ENCODE measurements at regions not wholly inside any gene's neighbourhood (a gene's known extent, or its start where the extent isn't known, plus 50 kb on each side); places are given as distances from the start of the nearest gene placed in this dataset.
"Not testable (repeated sequence)": the region's sequence is repeated elsewhere in the genome, so short reads cannot be mapped to it uniquely, and the experiment has no call there.

- no peak for DNase-seq (ENCODE audit: low read depth)
- no peak for TF ChIP-seq CTCF (conservative IDR thresholded peaks at IDR 0.05; ENCODE audit: low read depth, low read length)
- H3K4me3 ChIP-seq (ENCODE audit: low read depth, low read length) = no peak overlapping the region
These were observed 174.6 kb downstream of the SPRY2 start for GRCh38 chr13:80166352-80166751.

DNA sequence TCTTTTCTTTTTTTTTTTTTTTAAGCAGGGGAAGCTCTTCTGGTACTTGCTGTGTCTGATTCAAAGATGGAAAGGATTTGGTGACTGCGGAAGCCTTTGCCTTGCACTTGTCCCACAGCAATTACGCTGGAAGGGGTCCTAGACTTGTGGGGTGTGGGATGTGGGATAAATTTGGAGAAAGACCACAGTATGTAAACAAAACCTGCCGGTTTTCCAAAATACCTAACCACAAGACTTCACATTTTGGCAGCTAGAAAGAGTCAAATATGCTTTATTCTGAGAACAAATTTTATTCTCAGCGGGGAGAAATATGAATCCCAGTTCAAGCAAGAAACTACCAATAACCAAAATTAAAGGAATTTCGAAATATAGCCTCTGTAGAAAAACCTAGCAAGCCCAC lies 176.5 kb downstream of the SPRY2 start:
- no peak overlapping the region for H3K4me3 ChIP-seq (ENCODE audit: low read depth, low read length)
- no peak for TF ChIP-seq CTCF (conservative IDR thresholded peaks at IDR 0.05; ENCODE audit: low read depth, low read length)
- DNase-seq (ENCODE audit: low read depth) = no peak

DNA sequence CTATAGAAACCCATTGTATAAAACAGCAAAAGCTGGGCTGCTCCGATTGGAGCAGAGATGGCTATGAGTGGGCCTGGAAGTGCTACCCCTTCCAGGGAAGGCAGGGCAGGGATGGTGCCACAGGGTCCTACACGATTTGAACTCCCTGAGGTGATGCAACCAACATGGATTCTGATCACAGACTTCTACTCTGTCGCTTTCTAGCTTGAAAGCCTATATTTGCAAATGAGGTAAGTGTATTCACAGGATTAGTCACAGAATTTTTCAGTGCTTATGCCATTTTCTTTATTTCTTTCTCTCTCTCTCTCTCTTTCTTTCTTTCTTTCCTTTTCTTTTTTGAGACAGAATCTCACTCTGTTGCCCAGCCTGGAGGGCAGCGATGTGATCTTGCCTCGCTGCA lies 179.0 kb downstream of the SPRY2 start:
- H3K4me3 ChIP-seq (ENCODE audit: low read depth, low read length) = no peak overlapping the region
- TF ChIP-seq CTCF (conservative IDR thresholded peaks at IDR 0.05; ENCODE audit: low read depth, low read length) = no peak
- no peak for DNase-seq (ENCODE audit: low read depth)

DNA sequence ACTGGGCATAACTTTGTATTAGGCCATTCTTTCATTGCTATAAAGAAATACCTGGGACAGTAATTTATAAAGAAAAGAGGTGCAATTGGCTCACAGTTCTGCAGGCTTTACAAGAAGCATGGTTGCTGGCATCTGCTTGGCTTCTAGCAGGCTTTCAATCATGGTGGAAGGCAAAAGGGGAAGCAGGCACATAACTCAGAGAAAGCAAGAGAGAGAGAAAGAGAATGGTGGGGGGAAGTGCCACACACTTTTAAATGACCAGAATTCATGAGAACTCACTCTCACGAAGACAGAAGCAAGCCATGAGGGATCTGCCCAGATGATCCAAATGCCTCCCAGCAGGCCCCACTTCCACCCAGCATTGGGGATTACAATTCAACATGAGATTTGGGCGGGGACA lies 179.7 kb downstream of the SPRY2 start:
- no peak overlapping the region for H3K4me3 ChIP-seq (ENCODE audit: low read depth, low read length)
- TF ChIP-seq CTCF (conservative IDR thresholded peaks at IDR 0.05; ENCODE audit: low read depth, low read length) = no peak
- no peak for DNase-seq (ENCODE audit: low read depth)

DNA sequence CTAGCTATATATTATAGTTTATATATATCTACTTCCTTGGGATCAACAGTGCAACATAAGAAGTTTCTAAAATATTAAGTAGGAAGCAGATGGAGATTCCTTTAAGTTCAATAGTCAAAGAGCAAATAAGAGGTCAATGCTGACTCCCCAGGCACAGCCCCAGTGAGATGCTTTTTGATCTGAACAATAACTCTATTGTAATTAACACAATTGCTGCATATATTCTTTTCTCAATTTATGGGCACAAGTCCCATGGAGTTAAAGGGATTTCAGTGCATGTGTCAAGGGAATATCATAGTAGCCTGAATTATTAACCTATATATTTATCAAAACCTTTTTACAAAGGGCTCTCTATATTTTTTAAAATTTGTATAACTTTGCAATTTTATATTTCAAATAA lies 180.8 kb downstream of the SPRY2 start:
- no peak for TF ChIP-seq CTCF (conservative IDR thresholded peaks at IDR 0.05; ENCODE audit: low read depth, low read length)
- H3K4me3 ChIP-seq (ENCODE audit: low read depth, low read length) = no peak overlapping the region
- DNase-seq (ENCODE audit: low read depth) = no peak

GRCh38 chr13:80157261-80157932 lies 183.5 kb downstream of the SPRY2 start:
- H3K4me3 ChIP-seq (ENCODE audit: low read depth, low read length) = no peak overlapping the region
- DNase-seq (ENCODE audit: low read depth) = no peak
- TF ChIP-seq CTCF (conservative IDR thresholded peaks at IDR 0.05; ENCODE audit: low read depth, low read length) = no peak

GRCh38 chr13:80152142-80152541 lies 188.8 kb downstream of the SPRY2 start:
- not testable (repeated sequence) for H3K4me3 ChIP-seq (ENCODE audit: low read depth, low read length); DNase-seq (ENCODE audit: low read depth)

All from epithelial cell of proximal tubule (primary cell).